ENCODE measurements at regions not wholly inside any gene's neighbourhood (a gene's known extent, or its start where the extent isn't known, plus 50 kb on each side); places are given as distances from the start of the nearest gene placed in this dataset.
A peak's percentile ranks its signal among the peaks of the same experiment; 100 is the strongest.

GRCh38 chr9:18235181-18235908, 238.6 kb upstream of the ADAMTSL1 start:
- no peak for DNase-seq

- DNase-seq = no peak
Observed at GRCh38 chr9:18236336-18236735, 237.6 kb upstream of the ADAMTSL1 start.

- DNase-seq = no peak
Observed at GRCh38 chr9:18237776-18238175, 236.2 kb upstream of the ADAMTSL1 start.

- DNase-seq = no peak
Observed at GRCh38 chr9:18238254-18238653, 235.7 kb upstream of the ADAMTSL1 start.

GRCh38 chr9:18238752-18239447, 235.1 kb upstream of the ADAMTSL1 start:
- DNase-seq = no peak

GRCh38 chr9:18240213-18240612, 233.7 kb upstream of the ADAMTSL1 start:
- DNase-seq = no peak

GRCh38 chr9:18245911-18246310, 228.0 kb upstream of the ADAMTSL1 start:
- no peak for DNase-seq

- no peak for DNase-seq
Observed at GRCh38 chr9:18250053-18250452, 223.9 kb upstream of the ADAMTSL1 start.

GRCh38 chr9:18253950-18254349, 220.0 kb upstream of the ADAMTSL1 start:
- no peak for DNase-seq

GRCh38 chr9:18255158-18255629, 218.8 kb upstream of the ADAMTSL1 start:
- peak; percentile 11 to 40 for DNase-seq

GRCh38 chr9:18255747-18256146, 218.2 kb upstream of the ADAMTSL1 start:
- DNase-seq = no peak

- no peak for DNase-seq
Observed at GRCh38 chr9:18256568-18256967, 217.4 kb upstream of the ADAMTSL1 start.

GRCh38 chr9:18260521-18260920, 213.4 kb upstream of the ADAMTSL1 start:
- peak in 1 of 2 experiments; percentile 8 for DNase-seq

- DNase-seq = no peak
Observed at GRCh38 chr9:18261181-18261580, 212.8 kb upstream of the ADAMTSL1 start.

GRCh38 chr9:18263377-18263776, 210.6 kb upstream of the ADAMTSL1 start:
- DNase-seq = no peak

GRCh38 chr9:18268381-18268780, 205.6 kb upstream of the ADAMTSL1 start:
- no peak for DNase-seq

- DNase-seq = no peak
Observed at GRCh38 chr9:18269561-18269960, 204.4 kb upstream of the ADAMTSL1 start.

- no peak for DNase-seq
Observed at GRCh38 chr9:18274693-18275092, 199.3 kb upstream of the ADAMTSL1 start.

GRCh38 chr9:18275313-18275990, 198.5 kb upstream of the ADAMTSL1 start:
- DNase-seq = no peak

- DNase-seq = no peak
Observed at GRCh38 chr9:18281291-18281690, 192.7 kb upstream of the ADAMTSL1 start.

GRCh38 chr9:18294229-18294628, 179.7 kb upstream of the ADAMTSL1 start:
- DNase-seq = no peak

- no peak for DNase-seq
Observed at GRCh38 chr9:18296702-18297055, 177.3 kb upstream of the ADAMTSL1 start.

GRCh38 chr9:18297056-18297841, 176.7 kb upstream of the ADAMTSL1 start:
- no peak for DNase-seq

All from NCI-H187 (cell line).